Tibial nerve (tissue), 4 donors: ENCODE measurements at regions not wholly inside any gene's neighbourhood (a gene's known extent, or its start where the extent isn't known, plus 50 kb on each side); places are given as distances from the start of the nearest gene placed in this dataset.
"Not testable (repeated sequence)": the region's sequence is repeated elsewhere in the genome, so short reads cannot be mapped to it uniquely, and the experiment has no call there.

Source experiments
- DNase-seq, 2 donors: peaks; one replicate each; pipeline ENCODE4 v3.0.0-alpha.2; 2019; ENCODE audit warnings: low spot score in 2 of 2
- H3K27ac ChIP-seq, 4 donors: fragments of 200-600 bp; sonication (generic) in 3 of 4; one replicate each; pipeline ENCODE4 v1.5.1; 2017 to 2019; ENCODE audit warnings: mild to moderate bottlenecking in 1 of 4
- H3K27me3 ChIP-seq, 2 donors: fragments of 200-600 bp; sonication (generic) in 1 of 2; one replicate each; pipeline versions ENCODE4 v1.5.1 to v1.6.0; 2017 to 2019
- H3K36me3 ChIP-seq, 3 donors: fragments of 200-600 bp; sonication (generic); one replicate each; pipeline ENCODE4 v1.5.1; 2018 to 2019
- H3K4me1 ChIP-seq, 4 donors: fragments of 200-600 bp; sonication (generic) in 3 of 4; one replicate each; pipeline ENCODE4 v1.5.1; 2017 to 2019
- H3K4me3 ChIP-seq, 4 donors: fragments of 200-600 bp; sonication (generic) in 3 of 4; one replicate each; pipeline ENCODE4 v1.5.1; 2017 to 2019; ENCODE audit warnings: mild to moderate bottlenecking in 1 of 4, moderate library complexity in 1 of 4
- H3K9me3 ChIP-seq, 4 donors: fragments of 200-600 bp; sonication (generic) in 3 of 4; one replicate each; pipeline ENCODE4 v1.5.1; 2017 to 2019
- EP300 ChIP-seq, 2 donors: sonication (generic); formaldehyde crosslinking; IDR thresholded peaks; one replicate each; pipeline ENCODE4 v1.6.1; 2017; ENCODE audit warnings: antibody characterized with exemption in 2 of 2, mild to moderate bottlenecking in 1 of 2
- POLR2A ChIP-seq, 2 donors: fragments of 450-650 bp; IDR thresholded peaks; one replicate each; pipeline ENCODE4 v1.6.1; 2017; ENCODE audit warnings: antibody characterized with exemption in 2 of 2, mild to moderate bottlenecking in 2 of 2, moderate library complexity in 2 of 2
- WGBS, 2 donors: methylation state at CpG; one replicate each; pipeline ENCODE4 v1.1.5; 2018; 5-methylcytosine and 5-hydroxymethylcytosine counted together
- TF ChIP-seq, protein P1 (sequence below), 5 experiments: fragments of 200-600 bp in 3 of 5; fragments of 450-650 bp in 2 of 5; sonication (generic) in 3 of 5; IDR thresholded peaks; one replicate each; pipeline ENCODE4 v1.5.1; 2016 to 2019; ENCODE audit warnings: antibody characterized with exemption in 5 of 5, mild to moderate bottlenecking in 3 of 5, moderate library complexity in 2 of 5

DNA sequence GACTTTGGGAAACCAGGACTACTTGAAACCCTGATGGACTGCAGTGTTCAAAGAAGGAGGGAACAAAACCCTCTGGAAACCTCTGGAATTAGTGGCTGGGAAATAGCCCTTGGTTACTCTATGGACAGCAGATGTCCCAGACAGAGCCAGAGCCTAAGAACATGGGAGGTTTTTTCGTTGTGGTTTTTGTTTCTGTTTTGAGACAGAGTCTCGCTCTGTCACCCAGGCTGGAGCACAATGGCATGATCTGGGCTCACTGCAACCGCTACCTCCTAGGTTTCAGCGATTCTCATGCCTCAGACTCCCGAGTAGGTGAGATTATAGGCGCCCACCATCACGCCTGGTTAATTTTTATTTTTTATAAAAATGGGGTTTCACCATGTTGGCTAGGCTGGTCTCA lies 1378.7 kb downstream of the AACS start:
- no peak for DNase-seq
- no peak overlapping the region for H3K4me3 ChIP-seq
- H3K36me3 ChIP-seq: no peaks in the 10 kb centered on the region
- TF ChIP-seq, protein P1, sequence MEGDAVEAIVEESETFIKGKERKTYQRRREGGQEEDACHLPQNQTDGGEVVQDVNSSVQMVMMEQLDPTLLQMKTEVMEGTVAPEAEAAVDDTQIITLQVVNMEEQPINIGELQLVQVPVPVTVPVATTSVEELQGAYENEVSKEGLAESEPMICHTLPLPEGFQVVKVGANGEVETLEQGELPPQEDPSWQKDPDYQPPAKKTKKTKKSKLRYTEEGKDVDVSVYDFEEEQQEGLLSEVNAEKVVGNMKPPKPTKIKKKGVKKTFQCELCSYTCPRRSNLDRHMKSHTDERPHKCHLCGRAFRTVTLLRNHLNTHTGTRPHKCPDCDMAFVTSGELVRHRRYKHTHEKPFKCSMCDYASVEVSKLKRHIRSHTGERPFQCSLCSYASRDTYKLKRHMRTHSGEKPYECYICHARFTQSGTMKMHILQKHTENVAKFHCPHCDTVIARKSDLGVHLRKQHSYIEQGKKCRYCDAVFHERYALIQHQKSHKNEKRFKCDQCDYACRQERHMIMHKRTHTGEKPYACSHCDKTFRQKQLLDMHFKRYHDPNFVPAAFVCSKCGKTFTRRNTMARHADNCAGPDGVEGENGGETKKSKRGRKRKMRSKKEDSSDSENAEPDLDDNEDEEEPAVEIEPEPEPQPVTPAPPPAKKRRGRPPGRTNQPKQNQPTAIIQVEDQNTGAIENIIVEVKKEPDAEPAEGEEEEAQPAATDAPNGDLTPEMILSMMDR (IDR thresholded peaks at IDR 0.05): no peak
- TF ChIP-seq POLR2A (IDR thresholded peaks at IDR 0.05) (no peak), EP300 (IDR thresholded peaks at IDR 0.05) (no peak)
- H3K27me3 ChIP-seq: no peaks in the 10 kb centered on the region
- 80 to 85% methylated on average over 7 of the region's 7 CpGs for WGBS, 2 donors
- H3K27ac ChIP-seq: no peak overlapping the region
- H3K9me3 ChIP-seq: no peaks in the 10 kb centered on the region
- no peaks in the 10 kb centered on the region for H3K4me1 ChIP-seq

DNA sequence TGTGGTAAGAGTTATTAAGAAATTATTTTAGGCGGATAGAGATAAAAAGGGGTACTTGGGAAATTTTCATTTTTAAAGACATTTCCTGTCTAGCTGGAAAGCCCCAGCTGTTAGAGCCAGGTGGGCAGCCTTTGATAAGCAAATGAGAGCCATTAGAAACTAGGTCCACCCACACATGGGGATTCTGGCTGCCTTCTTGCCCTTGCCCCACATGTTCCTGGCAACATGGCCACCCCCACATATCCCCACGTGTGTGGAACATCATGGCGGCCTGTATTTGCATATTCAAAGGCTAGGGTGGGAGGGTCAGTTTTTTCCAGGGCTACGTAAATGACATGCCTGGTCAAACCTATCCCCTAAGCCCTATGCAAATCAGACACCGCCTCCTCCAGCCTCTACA lies 1382.1 kb downstream of the AACS start:
- DNase-seq: no peak
- Histone ChIP-seq H3K9me3 (no peaks in the 10 kb centered on the region), H3K36me3 (no peaks in the 10 kb centered on the region), H3K4me1 (no peaks in the 10 kb centered on the region), H3K4me3 (no peak overlapping the region), H3K27me3 (no peaks in the 10 kb centered on the region), H3K27ac (no peak overlapping the region)
- TF ChIP-seq POLR2A (IDR thresholded peaks at IDR 0.05): no peak
- no peak for TF ChIP-seq EP300 (IDR thresholded peaks at IDR 0.05)
- TF ChIP-seq, protein P1 (IDR thresholded peaks at IDR 0.05): no peak
- WGBS, 2 donors: 83 to 85% methylated on average over 5 of the region's 5 CpGs

DNA sequence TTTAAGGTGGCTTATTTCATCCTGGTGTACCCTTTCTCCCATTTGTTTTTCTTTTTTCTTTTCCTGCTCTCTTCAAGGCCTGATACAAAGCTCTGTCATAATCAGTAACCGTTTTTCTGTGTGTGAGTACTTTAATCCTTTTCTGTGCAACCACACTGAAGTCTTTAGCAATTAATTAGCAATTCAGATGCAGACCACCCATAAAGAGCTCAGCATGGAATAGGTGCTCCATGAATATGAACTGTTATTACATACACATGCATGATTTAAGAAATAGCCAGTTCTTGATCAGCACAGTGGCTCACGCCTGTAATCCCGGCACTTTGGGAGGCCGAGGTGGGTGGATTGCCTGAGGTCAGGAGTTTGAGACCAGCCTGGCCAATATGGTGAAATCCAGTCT lies 1386.6 kb downstream of the AACS start:
- Histone ChIP-seq H3K27ac (no peak overlapping the region), H3K27me3 (no peaks in the 10 kb centered on the region), H3K9me3 (no peaks in the 10 kb centered on the region), H3K36me3 (no peaks in the 10 kb centered on the region), H3K4me1 (no peaks in the 10 kb centered on the region), H3K4me3 (no peak overlapping the region)
- WGBS, 2 donors: 49 to 56% methylated on average over 4 of the region's 4 CpGs
- no peak for DNase-seq
- TF ChIP-seq EP300 (IDR thresholded peaks at IDR 0.05) (no peak), POLR2A (IDR thresholded peaks at IDR 0.05) (no peak)
- TF ChIP-seq, protein P1 (IDR thresholded peaks at IDR 0.05): no peak

DNA sequence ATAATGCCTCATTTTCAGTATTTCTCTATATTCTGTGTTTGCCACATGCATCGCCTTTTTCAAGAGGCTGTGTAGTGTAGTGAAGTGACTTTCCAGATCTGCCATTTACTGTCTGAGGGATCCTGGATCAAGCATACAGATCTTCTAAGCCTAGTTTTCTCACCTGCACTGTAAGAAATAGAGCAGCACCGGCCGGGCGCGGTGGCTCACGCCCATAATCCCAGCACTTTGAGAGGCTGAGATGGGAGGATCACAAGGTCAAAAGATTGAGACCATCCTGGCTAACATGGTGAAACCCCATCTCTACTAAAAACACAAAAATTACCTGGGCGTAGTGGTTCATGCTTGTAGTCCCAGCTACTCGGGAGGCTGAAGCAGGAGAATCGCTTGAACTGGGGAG lies 1387.5 kb downstream of the AACS start:
- 96 to 97% methylated on average over 9 of the region's 9 CpGs for WGBS, 2 donors
- not testable (repeated sequence) for DNase-seq, H3K27ac ChIP-seq, H3K27me3 ChIP-seq, H3K36me3 ChIP-seq, H3K4me1 ChIP-seq, H3K9me3 ChIP-seq, H3K4me3 ChIP-seq

DNA sequence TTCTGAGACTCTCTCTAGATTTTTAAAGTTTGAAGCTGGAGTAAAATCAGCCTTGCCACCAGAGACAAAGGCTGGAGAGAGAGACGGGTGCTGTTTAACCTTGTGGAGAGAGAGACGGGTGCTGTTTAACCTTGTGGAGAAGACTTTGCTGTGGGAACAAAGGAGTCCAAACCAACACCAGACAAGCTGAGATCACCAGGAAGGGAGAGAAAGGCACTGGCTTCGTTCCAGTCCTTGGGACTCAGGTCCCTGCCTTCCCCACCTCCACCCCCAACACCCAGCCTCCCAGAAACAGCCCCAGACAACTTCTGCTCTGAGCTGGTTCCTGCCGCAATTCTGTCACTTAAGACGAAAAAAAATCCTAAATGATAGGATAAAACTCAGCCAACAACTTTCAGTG lies 1389.3 kb downstream of the AACS start:
- Histone ChIP-seq H3K27ac (no peak overlapping the region), H3K9me3 (no peaks in the 10 kb centered on the region), H3K27me3 (no peaks in the 10 kb centered on the region), H3K4me3 (no peak overlapping the region), H3K36me3 (no peaks in the 10 kb centered on the region), H3K4me1 (no peaks in the 10 kb centered on the region)
- WGBS, 2 donors: 59 to 61% methylated on average over 5 of the region's 5 CpGs
- TF ChIP-seq, protein P1 (IDR thresholded peaks at IDR 0.05): no peak
- TF ChIP-seq EP300 (IDR thresholded peaks at IDR 0.05) (no peak), POLR2A (IDR thresholded peaks at IDR 0.05) (no peak)
- no peak for DNase-seq

DNA sequence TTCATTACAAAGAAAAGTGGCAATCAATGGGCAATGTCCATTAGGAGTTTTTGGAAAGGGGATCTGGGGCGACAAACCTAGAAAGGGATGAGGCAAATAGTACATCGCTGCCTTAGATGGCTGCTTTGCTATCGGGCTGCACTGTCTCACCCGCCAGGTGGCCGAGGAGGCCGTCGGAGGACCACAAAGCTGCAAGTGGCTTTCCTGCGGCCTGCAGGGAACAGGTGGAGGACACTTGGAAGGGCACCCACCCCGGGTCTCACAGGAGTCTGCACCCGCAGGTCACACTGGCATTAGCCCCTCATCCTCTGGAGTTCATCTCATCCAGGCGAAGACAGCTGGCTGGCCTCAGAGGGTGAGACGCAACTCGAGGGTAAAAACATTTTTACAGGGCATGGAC lies 1392.5 kb downstream of the AACS start:
- Histone ChIP-seq H3K4me1 (no peaks in the 10 kb centered on the region), H3K36me3 (no peaks in the 10 kb centered on the region), H3K4me3 (no peak overlapping the region), H3K27me3 (no peaks in the 10 kb centered on the region), H3K9me3 (no peaks in the 10 kb centered on the region), H3K27ac (no peak overlapping the region)
- WGBS, 2 donors: 92% methylated on average over 13 of the region's 13 CpGs
- TF ChIP-seq, protein P1 (IDR thresholded peaks at IDR 0.05): no peak
- TF ChIP-seq EP300 (IDR thresholded peaks at IDR 0.05) (no peak), POLR2A (IDR thresholded peaks at IDR 0.05) (no peak)
- DNase-seq: no peak
